ENCODE measurements at regions not wholly inside any gene's neighbourhood (a gene's known extent, or its start where the extent isn't known, plus 50 kb on each side); places are given as distances from the start of the nearest gene placed in this dataset.

DNA sequence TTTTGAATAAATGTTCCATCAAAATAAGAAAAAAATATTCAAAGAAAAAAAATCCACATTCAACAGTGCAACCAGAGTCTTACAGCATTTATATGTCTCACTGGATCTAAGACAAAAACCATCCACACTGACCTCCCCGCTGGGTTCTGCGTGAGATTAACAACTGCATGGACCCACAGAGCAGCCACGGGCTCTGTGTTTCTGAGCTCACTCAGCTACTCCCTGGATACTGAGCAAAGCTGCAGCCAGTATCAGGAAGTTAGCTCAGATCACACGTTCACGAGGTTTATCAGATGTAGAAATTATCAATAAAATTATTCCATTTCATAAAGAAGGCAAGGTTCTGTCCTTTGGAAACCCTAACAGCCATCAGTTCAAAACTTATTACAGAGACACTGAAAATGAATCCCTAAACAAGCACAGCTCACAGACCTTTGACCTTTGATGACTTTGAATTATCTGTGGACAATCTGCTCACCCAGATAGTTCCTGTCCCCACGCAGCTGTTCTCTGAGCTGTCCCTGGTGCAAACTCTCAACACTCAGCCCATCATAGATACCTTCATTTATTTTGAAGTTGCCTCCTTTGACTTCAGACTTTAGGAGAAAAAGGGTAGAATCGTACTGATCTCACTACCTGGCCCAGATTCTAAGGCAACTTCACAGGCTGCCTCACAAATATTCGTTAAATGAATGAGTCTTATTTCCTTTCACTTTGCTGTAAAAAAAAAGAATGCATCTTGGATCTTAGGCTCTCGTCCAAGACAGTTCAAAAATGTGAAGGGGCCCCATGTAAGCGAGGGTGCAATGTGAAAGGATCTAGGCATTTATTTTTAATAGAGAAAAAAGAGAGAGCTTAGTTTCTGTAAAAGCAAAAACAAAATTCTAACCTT, 67.7 kb upstream of the SVIL start:
- Histone ChIP-seq H3K27ac (ENCODE audit: insufficient read depth, low read depth, low read length) (no peak overlapping the region), H3K9me1 (replicated peaks; ENCODE audit: control insufficient read depth, extremely low read depth, insufficient read depth, low read length) (no peaks in the 10 kb centered on the region), H3K4me3 (replicated peaks in 1 of 3; ENCODE audit: insufficient read depth in 1 of 3, low read depth in 1 of 3, low read length in 3 of 3) (no peak overlapping the region), H2AFZ (ENCODE audit: low read depth, low read length) (no peak overlapping the region), H3K79me2 (ENCODE audit: control insufficient read depth, insufficient read depth, low read length) (peaks cover 1% of the 10 kb centered on the region), H3K9me3 (replicated peaks; ENCODE audit: control insufficient read depth, insufficient read depth, low read length) (no peaks in the 10 kb centered on the region), H3K4me2 (ENCODE audit: insufficient read depth, low read length) (no peak overlapping the region), H4K20me1 (replicated peaks; ENCODE audit: control insufficient read depth, extremely low read depth, insufficient read depth, low read length) (no peaks in the 10 kb centered on the region), H3K9ac (replicated peaks; ENCODE audit: extremely low read depth, insufficient read depth, low read length) (no peak overlapping the region), H3K4me1 (ENCODE audit: control insufficient read depth, extremely low read depth, insufficient read depth, low read length) (peaks cover 4% of the 10 kb centered on the region), H3K36me3 (ENCODE audit: control insufficient read depth in 2 of 2, extremely low read depth in 1 of 2, insufficient read depth in 2 of 2, low read length in 2 of 2) (no peaks in the 10 kb centered on the region), H3K27me3 (ENCODE audit: control insufficient read depth in 2 of 2, insufficient read depth in 2 of 2, low read length in 2 of 2) (no peaks in the 10 kb centered on the region)
- TF ChIP-seq POLR2A (IDR thresholded peaks at IDR 0.05; ENCODE audit: low read depth, low read length) (no peak), EZH2 (IDR thresholded peaks at IDR 0.05; ENCODE audit: borderline replicate concordance, low read depth, low read length, severe bottlenecking) (no peak), POLR2AphosphoS5 (IDR thresholded peaks at IDR 0.05; ENCODE audit: insufficient read depth, low read depth, low read length) (no peak), GATA2 (IDR thresholded peaks at IDR 0.05; ENCODE audit: insufficient read depth, insufficient read length, low read depth, low read length) (no peak), MYC (IDR thresholded peaks at IDR 0.05; ENCODE audit: low read depth, low read length) (no peak), JUN (IDR thresholded peaks at IDR 0.05; ENCODE audit: borderline replicate concordance, insufficient read depth, insufficient read length, low read depth) (no peak), FOS (IDR thresholded peaks at IDR 0.05; ENCODE audit: borderline replicate concordance, insufficient read depth, low read length) (no peak)
- TF ChIP-seq, protein P1, sequence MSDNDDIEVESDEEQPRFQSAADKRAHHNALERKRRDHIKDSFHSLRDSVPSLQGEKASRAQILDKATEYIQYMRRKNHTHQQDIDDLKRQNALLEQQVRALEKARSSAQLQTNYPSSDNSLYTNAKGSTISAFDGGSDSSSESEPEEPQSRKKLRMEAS (IDR thresholded peaks at IDR 0.05; ENCODE audit: insufficient read depth, insufficient read length) = no peak
- TF ChIP-seq, protein P2, sequence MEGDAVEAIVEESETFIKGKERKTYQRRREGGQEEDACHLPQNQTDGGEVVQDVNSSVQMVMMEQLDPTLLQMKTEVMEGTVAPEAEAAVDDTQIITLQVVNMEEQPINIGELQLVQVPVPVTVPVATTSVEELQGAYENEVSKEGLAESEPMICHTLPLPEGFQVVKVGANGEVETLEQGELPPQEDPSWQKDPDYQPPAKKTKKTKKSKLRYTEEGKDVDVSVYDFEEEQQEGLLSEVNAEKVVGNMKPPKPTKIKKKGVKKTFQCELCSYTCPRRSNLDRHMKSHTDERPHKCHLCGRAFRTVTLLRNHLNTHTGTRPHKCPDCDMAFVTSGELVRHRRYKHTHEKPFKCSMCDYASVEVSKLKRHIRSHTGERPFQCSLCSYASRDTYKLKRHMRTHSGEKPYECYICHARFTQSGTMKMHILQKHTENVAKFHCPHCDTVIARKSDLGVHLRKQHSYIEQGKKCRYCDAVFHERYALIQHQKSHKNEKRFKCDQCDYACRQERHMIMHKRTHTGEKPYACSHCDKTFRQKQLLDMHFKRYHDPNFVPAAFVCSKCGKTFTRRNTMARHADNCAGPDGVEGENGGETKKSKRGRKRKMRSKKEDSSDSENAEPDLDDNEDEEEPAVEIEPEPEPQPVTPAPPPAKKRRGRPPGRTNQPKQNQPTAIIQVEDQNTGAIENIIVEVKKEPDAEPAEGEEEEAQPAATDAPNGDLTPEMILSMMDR (IDR thresholded peaks at IDR 0.05; ENCODE audit: extremely low read depth in 1 of 2, insufficient read depth in 1 of 2, low read depth in 1 of 2, low read length in 2 of 2) = no peak
- FAIRE-seq (peak; percentile 12), DNase-seq (ENCODE audit: low read depth, low spot score) (no peak)
- dilution Hi-C loops (cut with MboI; ENCODE audit: extremely low pct_ligation_motif_present, low sequenced_read_pairs) = no loop called here
- BruUV-seq (replicated peaks) = no TSS peak
- intact Hi-C loops (cut with micrococcal nuclease) = no loop called here
- ChIA-PET CTCF (interaction anchor here (0.8 to 1.1 kb wide), 4 partner anchors 14 to 156 kb away, joined by 3 to 5 read pairs (median 3); no protein-coding TSS in a partner anchor), POLR2A (interaction anchor here (0.6 kb wide), 1 partner anchor 373 kb away, joined by 3 read pairs; no protein-coding TSS in a partner anchor)

All from endothelial cell of umbilical vein (primary cell).